GM12878 (cell line): ENCODE measurements at regions not wholly inside any gene's neighbourhood (a gene's known extent, or its start where the extent isn't known, plus 50 kb on each side); places are given as distances from the start of the nearest gene placed in this dataset.

Experiments
- ATAC-seq: fragments of 200-7000 bp; cut with Tn5 transposase; 3 replicates; pipeline ENCODE4 v1.9.1; 2020; ENCODE audit warnings: mild to moderate bottlenecking, moderate library complexity
- BruUV-seq: library from RNA; stranded (reverse); fragments of 400-500 nt; replicated peaks from 2 replicates; lab custom pipeline; 2021; lab: Mats Ljungman, UMichigan
- CTCF ChIA-PET: fragments of 300-600 bp; sonication (Branson Sonifier 250); formaldehyde crosslinking; extraction: SDS; loops from one replicate; lab custom pipeline; 2021; ENCODE audit warnings: inconsistent platforms; lab: Yijun Ruan, JAX
- POLR2A ChIA-PET: fragments of 350-600 bp; formaldehyde crosslinking; extraction: SDS; loops from one replicate; lab custom pipeline; 2021; ENCODE audit warnings: inconsistent platforms; lab: Charles Lee
- RAD21 ChIA-PET: fragments of 300-600 bp; sonication (Branson Sonifier 250); formaldehyde crosslinking; loops from one replicate; lab custom pipeline; 2023; ENCODE audit warnings: antibody characterized with exemption; ENCODE audit not compliant: unreplicated experiment; lab: Charles Lee
- SMC1A ChIA-PET: fragments of 300-600 bp; sonication (Branson Sonifier 250); formaldehyde crosslinking; loops from one replicate; lab custom pipeline; 2023; ENCODE audit not compliant: unreplicated experiment, uncharacterized antibody; lab: Charles Lee
- DNase-seq: peaks from one replicate; pipeline ENCODE4 v3.0.0-alpha.2; 2011; ENCODE audit warnings: low read depth, low spot score
- FAIRE-seq: peaks from 3 replicates; lab custom pipeline; 2011; peaks lifted over from hg19 to GRCh38; lab: Jason Lieb, UNC
- H2AFZ ChIP-seq: 2 replicates; pipeline ENCODE4 v1.6.0; 2011; ENCODE audit warnings: low read depth, low read length, control low read depth; ENCODE audit not compliant: control insufficient read depth
- H3K27ac ChIP-seq: 2 replicates; pipeline ENCODE4 v1.5.1; 2011; ENCODE audit warnings: control low read depth; ENCODE audit not compliant: control insufficient read depth, insufficient read depth
- H3K27me3 ChIP-seq, 2 experiments: replicated peaks in 1 of 2; 2 replicates each; pipeline versions ENCODE4 v1.6.0 to v1.6.1; 2011; ENCODE audit warnings: low read length in 1 of 2; ENCODE audit not compliant: control insufficient read depth in 2 of 2, insufficient read depth in 2 of 2
- H3K36me3 ChIP-seq, 2 experiments: 2 replicates each; pipeline ENCODE4 v1.5.1; 2011; ENCODE audit warnings: low read length in 1 of 2; ENCODE audit not compliant: control insufficient read depth in 2 of 2, insufficient read depth in 2 of 2
- H3K4me1 ChIP-seq: 2 replicates; pipeline ENCODE4 v1.6.1; 2011; ENCODE audit warnings: mild to moderate bottlenecking, low read length, moderate library complexity, mixed read lengths; ENCODE audit not compliant: control insufficient read depth, insufficient read depth
- H3K4me2 ChIP-seq: 2 replicates; pipeline ENCODE4 v1.6.0; 2011; ENCODE audit warnings: control low read depth; ENCODE audit not compliant: control insufficient read depth, insufficient read depth
- H3K4me3 ChIP-seq: fragments of 200-600 bp; sonication (generic); 2 replicates; pipeline ENCODE4 v1.5.1; 2016
- H3K79me2 ChIP-seq: 2 replicates; pipeline ENCODE4 v1.6.0; 2011; ENCODE audit warnings: low read length; ENCODE audit not compliant: control insufficient read depth, insufficient read depth
- H3K9ac ChIP-seq: 2 replicates; pipeline ENCODE4 v1.8.0; 2011; ENCODE audit warnings: low read length, control low read depth, mixed read lengths; ENCODE audit not compliant: control insufficient read depth, insufficient read depth
- H3K9me3 ChIP-seq: replicated peaks from 3 replicates; pipeline ENCODE4 v1.5.1; 2011; ENCODE audit warnings: mild to moderate bottlenecking, low read length; ENCODE audit not compliant: control insufficient read depth, insufficient read depth
- H4K20me1 ChIP-seq: 2 replicates; pipeline ENCODE4 v1.6.0; 2011; ENCODE audit not compliant: control insufficient read depth, insufficient read depth
- ATF2 ChIP-seq: IDR thresholded peaks from 2 replicates; pipeline ENCODE4 v1.6.1; 2012; ENCODE audit warnings: low read length, inconsistent platforms
- ATF3 ChIP-seq: IDR thresholded peaks from 2 replicates; pipeline ENCODE4 v1.6.1; 2011; ENCODE audit warnings: low read depth, mild to moderate bottlenecking, low read length, moderate library complexity, borderline replicate concordance; ENCODE audit errors: extremely low read depth
- BMI1 ChIP-seq: fragments of 450-650 bp; IDR thresholded peaks from 2 replicates; pipeline ENCODE4 v1.6.1; 2016; ENCODE audit warnings: mild to moderate bottlenecking, moderate library complexity, borderline replicate concordance
- ESRRA ChIP-seq: IDR thresholded peaks from 2 replicates; pipeline ENCODE4 v1.6.1; 2012; ENCODE audit warnings: mild to moderate bottlenecking, low read length, improper control_type of control experiment
- NBN ChIP-seq: fragments of 450-650 bp; IDR thresholded peaks from 2 replicates; pipeline ENCODE4 v1.6.1; 2016
- SRF ChIP-seq, 2 experiments: IDR thresholded peaks; 2 replicates each; pipeline ENCODE4 v1.6.1; 2011; ENCODE audit warnings: low read depth in 2 of 2, low read length in 2 of 2, mild to moderate bottlenecking in 1 of 2, moderate library complexity in 1 of 2
- TCF3 ChIP-seq: IDR thresholded peaks from 2 replicates; pipeline ENCODE4 v1.6.1; 2012; ENCODE audit warnings: low read depth, mild to moderate bottlenecking, low read length, borderline replicate concordance; ENCODE audit not compliant: insufficient read depth
- ZNF207 ChIP-seq: fragments of 450-650 bp; IDR thresholded peaks from 2 replicates; pipeline ENCODE4 v1.6.1; 2014; ENCODE audit warnings: antibody characterized with exemption, mild to moderate bottlenecking, borderline replicate concordance
- in situ Hi-C: fragments of 300-500 bp; cut with MboI; formaldehyde crosslinking; loops from 9 replicates; pipeline ENCODE4 v1.14.3; 2018; ENCODE audit warnings: mixed read lengths
- intact Hi-C: fragments of 100-400 bp; cut with micrococcal nuclease; formaldehyde crosslinking; loops from one replicate; pipeline ENCODE4 v1.14.2; 2022; ENCODE audit not compliant: unreplicated experiment

- ATAC-seq (no peak), DNase-seq (no peak), FAIRE-seq (no peak)
- no peaks in the 10 kb centered on the region for H3K27me3 ChIP-seq
- H3K4me2 ChIP-seq, result no peak overlapping the region
- no TSS peak for BruUV-seq
- no peaks in the 10 kb centered on the region for H4K20me1 ChIP-seq
- no peak overlapping the region for H3K9ac ChIP-seq
- no peak overlapping the region for H3K4me3 ChIP-seq
- SMC1A ChIA-PET, result interaction anchor here (0.8 kb wide), 1 partner anchor 28 kb away, joined by 3 read pairs; no protein-coding TSS in a partner anchor
- H3K9me3 ChIP-seq, result no peaks in the 10 kb centered on the region; the same call in 2 of the 3 replicates
- in situ Hi-C loops (no loop called here), intact Hi-C loops (no loop called here)
- POLR2A ChIA-PET, result no interaction called here
- RAD21 ChIA-PET, result no interaction called here
- H3K36me3 ChIP-seq, result no peaks in the 10 kb centered on the region
- no peak overlapping the region for H3K27ac ChIP-seq
- H3K79me2 ChIP-seq, result no peaks in the 10 kb centered on the region
- TF ChIP-seq ATF2, result no peak
- TF ChIP-seq TCF3, result no peak
- no peak for TF ChIP-seq NBN
- TF ChIP-seq SRF (IDR thresholded peaks at IDR 0.05; ENCODE audit: low read depth in 2 of 2, low read length in 2 of 2), result no peak
- TF ChIP-seq ESRRA, result no peak
- TF ChIP-seq ZNF207, result no peak
- TF ChIP-seq ATF3, result no peak
- no peak for TF ChIP-seq BMI1
- TF ChIP-seq, all 136 proteins: peak for 0
- H2AFZ ChIP-seq, result no peak overlapping the region
- H3K4me1 ChIP-seq, result no peaks in the 10 kb centered on the region
- CTCF ChIA-PET, result interaction anchor here (0.6 kb wide), 1 partner anchor 16 kb away, joined by 3 read pairs; no protein-coding TSS in a partner anchor
Measured at GRCh38 chr9:111728143-111728542, 66.6 kb downstream of the SHOC1 start.
